H9 (cell line): ENCODE measurements at regions not wholly inside any gene's neighbourhood (a gene's known extent, or its start where the extent isn't known, plus 50 kb on each side); places are given as distances from the start of the nearest gene placed in this dataset.
A peak's percentile ranks its signal among the peaks of the same experiment; 100 is the strongest.

Experiments used
- DNase-seq: peaks from one replicate; pipeline ENCODE4 v3.0.0-alpha.2; 2017
- H2AFZ ChIP-seq: one replicate; pipeline ENCODE4 v1.6.1; 2013; ENCODE audit warnings: mild to moderate bottlenecking, low read length, control low read depth, moderate library complexity
- H2AK5ac ChIP-seq: 2 replicates; pipeline ENCODE4 v1.6.1; 2013; ENCODE audit warnings: low read length, control low read depth, mixed read lengths; ENCODE audit not compliant: insufficient read length
- H2BK120ac ChIP-seq: one replicate; pipeline ENCODE4 v1.6.1; 2013; ENCODE audit warnings: low read depth, mild to moderate bottlenecking, low read length, control low read depth, inconsistent platforms; ENCODE audit not compliant: poor library complexity, severe bottlenecking
- H2BK12ac ChIP-seq: 2 replicates; pipeline ENCODE4 v1.6.1; 2013; ENCODE audit warnings: low read length, control low read depth, mixed read lengths, low read depth; ENCODE audit not compliant: insufficient read length
- H2BK15ac ChIP-seq: 2 replicates; pipeline ENCODE4 v1.6.1; 2013; ENCODE audit warnings: low read depth, low read length, control low read depth
- H2BK20ac ChIP-seq: one replicate; pipeline ENCODE4 v1.6.1; 2013; ENCODE audit warnings: low read depth, mild to moderate bottlenecking, low read length, control low read depth, inconsistent platforms; ENCODE audit not compliant: poor library complexity, severe bottlenecking
- H2BK5ac ChIP-seq: 2 replicates; pipeline ENCODE4 v1.6.1; 2013; ENCODE audit warnings: low read length, control low read depth, mixed read lengths; ENCODE audit not compliant: insufficient read length
- H3K14ac ChIP-seq: 2 replicates; pipeline ENCODE4 v1.6.1; 2013; ENCODE audit warnings: low read length, control low read depth; ENCODE audit not compliant: insufficient read depth
- H3K18ac ChIP-seq: 2 replicates; pipeline ENCODE4 v1.6.1; 2013; ENCODE audit warnings: low read depth, mild to moderate bottlenecking, mixed read lengths, low read length, control low read depth; ENCODE audit not compliant: insufficient read length
- H3K23ac ChIP-seq: 2 replicates; pipeline ENCODE4 v1.6.1; 2013; ENCODE audit warnings: low read length, control low read depth, mixed read lengths, low read depth; ENCODE audit not compliant: insufficient read length
- H3K23me2 ChIP-seq: 2 replicates; pipeline ENCODE4 v1.6.1; 2013; ENCODE audit warnings: low read depth, mild to moderate bottlenecking, mixed read lengths, low read length, control low read depth; ENCODE audit not compliant: insufficient read length, poor library complexity, severe bottlenecking
- H3K27ac ChIP-seq: 2 replicates; pipeline ENCODE4 v1.5.1; 2013; ENCODE audit warnings: low read length, control low read depth, mixed read lengths, low read depth; ENCODE audit not compliant: insufficient read length
- H3K27me3 ChIP-seq: 2 replicates; pipeline ENCODE4 v1.6.1; 2013; ENCODE audit warnings: low read length, control low read depth, inconsistent platforms; ENCODE audit not compliant: insufficient read depth
- H3K4ac ChIP-seq: 2 replicates; pipeline ENCODE4 v1.6.1; 2013; ENCODE audit warnings: low read depth, mild to moderate bottlenecking, control low read depth, inconsistent platforms, low read length, moderate library complexity
- H3K4me1 ChIP-seq: 2 replicates; pipeline ENCODE4 v1.6.1; 2013; ENCODE audit warnings: low read length, control low read depth, inconsistent platforms; ENCODE audit not compliant: insufficient read depth
- H3K4me2 ChIP-seq: 2 replicates; pipeline ENCODE4 v1.6.1; 2013; ENCODE audit warnings: low read length, control low read depth, mixed read lengths; ENCODE audit not compliant: insufficient read length, insufficient read depth
- H3K56ac ChIP-seq: 2 replicates; pipeline ENCODE4 v1.6.1; 2013; ENCODE audit warnings: low read depth, mild to moderate bottlenecking, mixed read lengths, low read length, control low read depth; ENCODE audit not compliant: insufficient read length
- H3K79me1 ChIP-seq: 2 replicates; pipeline ENCODE4 v1.6.1; 2013; ENCODE audit warnings: low read depth, mild to moderate bottlenecking, moderate library complexity, low read length, control low read depth, inconsistent platforms; ENCODE audit not compliant: insufficient read depth, poor library complexity, severe bottlenecking
- H3K79me2 ChIP-seq: 2 replicates; pipeline ENCODE4 v1.6.1; 2013; ENCODE audit warnings: low read length, control low read depth, inconsistent platforms; ENCODE audit not compliant: insufficient read depth
- H3K9ac ChIP-seq: 2 replicates; pipeline ENCODE4 v1.6.1; 2013; ENCODE audit warnings: low read length, control low read depth, mixed read lengths; ENCODE audit not compliant: insufficient read length; ENCODE audit errors: extremely low read depth
- H3K9me3 ChIP-seq: one replicate; pipeline ENCODE4 v1.6.1; 2013; ENCODE audit warnings: low read depth, low read length, inconsistent platforms; ENCODE audit not compliant: control insufficient read depth
- H3T11ph ChIP-seq: one replicate; pipeline ENCODE4 v1.6.1; 2013; ENCODE audit warnings: mild to moderate bottlenecking, low read length, control low read depth, inconsistent platforms
- H4K20me1 ChIP-seq: one replicate; pipeline ENCODE4 v1.6.1; 2013; ENCODE audit not compliant: control insufficient read depth, insufficient read length, insufficient read depth
- H4K5ac ChIP-seq: 2 replicates; pipeline ENCODE4 v1.6.1; 2013; ENCODE audit warnings: low read depth, mild to moderate bottlenecking, mixed read lengths, low read length, control low read depth; ENCODE audit not compliant: insufficient read length
- H4K8ac ChIP-seq: replicated peaks from 2 replicates; pipeline ENCODE4 v1.6.1; 2013; ENCODE audit warnings: low read length, control low read depth, mixed read lengths, low read depth; ENCODE audit not compliant: insufficient read length
- H4K91ac ChIP-seq: 2 replicates; pipeline ENCODE4 v1.6.1; 2013; ENCODE audit warnings: low read depth, mild to moderate bottlenecking, moderate library complexity, mixed read lengths, low read length, control low read depth; ENCODE audit not compliant: insufficient read length
- H3K27ac Mint-ChIP-seq, 3 experiments: 2 replicates in 2 of 3; 3 replicates in 1 of 3; pipeline ENCODE4 v1.8.0; 2020 to 2021; ENCODE audit warnings: mixed read lengths in 3 of 3, mild to moderate bottlenecking in 1 of 3, moderate library complexity in 1 of 3
- H3K27me3 Mint-ChIP-seq: 2 replicates; pipeline ENCODE4 v1.8.0; 2021; ENCODE audit warnings: low read depth, mild to moderate bottlenecking, moderate library complexity, mixed read lengths
- H3K36me3 Mint-ChIP-seq, 3 experiments: 2 replicates in 2 of 3; 3 replicates in 1 of 3; pipeline ENCODE4 v1.8.0; 2020 to 2021; ENCODE audit warnings: low read depth in 3 of 3, mixed read lengths in 3 of 3; ENCODE audit not compliant: insufficient read depth in 1 of 3
- H3K4me1 Mint-ChIP-seq, 2 experiments: 2 replicates each; pipeline ENCODE4 v1.8.0; 2020; ENCODE audit warnings: mixed read lengths in 2 of 2
- H3K4me3 Mint-ChIP-seq, 2 experiments: 2 replicates in 1 of 2; 3 replicates in 1 of 2; pipeline ENCODE4 v1.8.0; 2020 to 2021; ENCODE audit warnings: mild to moderate bottlenecking in 2 of 2, mixed read lengths in 2 of 2, moderate library complexity in 1 of 2
- H3K9me3 Mint-ChIP-seq, 2 experiments: 2 replicates in 1 of 2; 3 replicates in 1 of 2; pipeline ENCODE4 v1.8.0; 2020; ENCODE audit warnings: mild to moderate bottlenecking in 2 of 2, mixed read lengths in 2 of 2, moderate library complexity in 1 of 2
- WGBS: extraction: QIAGEN DNeasy Blood & Tissue Kit; methylation state at CpG from one replicate; pipeline ENCODE4 v1.1.7; 2013; ENCODE audit warnings: missing lambda C conversion rate, low lambda C conversion rate, mixed read lengths; ENCODE audit not compliant: insufficient read length; ENCODE audit errors: extremely low coverage; 5-methylcytosine and 5-hydroxymethylcytosine counted together
- TF ChIP-seq, protein P1 (sequence below): fragments of 200-600 bp; sonication (generic); conservative IDR thresholded peaks from 3 replicates; pipeline ENCODE4 v1.8.0; 2021; ENCODE audit warnings: antibody characterized with exemption, mild to moderate bottlenecking

DNA sequence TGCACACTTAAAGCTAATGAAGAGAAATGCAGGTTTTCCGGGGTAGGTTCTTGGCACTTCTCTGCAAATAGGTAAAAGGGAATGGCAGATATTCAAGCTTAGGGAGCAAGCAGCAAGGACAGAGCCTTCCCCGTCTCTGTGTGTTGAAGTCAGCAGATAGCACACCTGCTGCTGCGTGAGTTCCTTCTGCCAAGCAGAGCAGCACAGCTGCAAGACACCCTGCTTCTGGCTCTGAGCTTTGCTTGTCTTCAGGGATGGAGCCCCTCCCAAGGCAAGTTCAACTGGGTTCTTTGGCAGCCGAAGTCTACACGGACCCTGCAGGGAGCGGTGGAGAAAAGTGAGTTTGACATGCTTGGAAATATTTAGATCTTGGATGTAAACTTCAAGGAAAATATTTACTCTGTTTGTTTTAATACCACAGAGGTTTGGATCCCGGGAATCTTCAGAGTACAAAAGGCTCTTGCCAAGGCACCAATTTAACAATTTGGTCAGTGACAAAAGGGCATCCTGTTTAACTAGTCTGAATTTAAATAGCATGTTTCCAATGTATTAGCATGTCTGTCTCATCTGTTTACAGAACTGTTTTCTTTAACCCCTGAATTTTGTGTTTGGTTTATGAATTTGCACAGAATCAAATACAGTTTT, 113.4 kb upstream of the KCNJ16 start:
- no peaks in the 10 kb centered on the region for H3K79me1 ChIP-seq
- peak overlapping the region in 1 of 2 experiments; percentile 62; a peak in 3 of 5 replicates for H3K4me3 Mint-ChIP-seq
- H4K91ac ChIP-seq: no peak overlapping the region
- H3K4me1 ChIP-seq: no peaks in the 10 kb centered on the region
- H3K9ac ChIP-seq: no peak overlapping the region
- no peaks in the 10 kb centered on the region for H3K9me3 ChIP-seq
- H3K79me2 ChIP-seq: no peaks in the 10 kb centered on the region
- H3K27me3 ChIP-seq: no peaks in the 10 kb centered on the region
- no peak overlapping the region for H2AFZ ChIP-seq
- no peak overlapping the region for H2BK12ac ChIP-seq
- H3T11ph ChIP-seq: no peak overlapping the region
- no peaks in the 10 kb centered on the region for H4K20me1 ChIP-seq
- H2BK20ac ChIP-seq: no peak overlapping the region
- H3K36me3 Mint-ChIP-seq: no peaks in the 10 kb centered on the region
- H3K4me2 ChIP-seq: no peak overlapping the region
- no peak overlapping the region for H3K23ac ChIP-seq
- DNase-seq: peak; percentile 73
- no peaks in the 10 kb centered on the region for H3K23me2 ChIP-seq
- H3K27me3 Mint-ChIP-seq: peaks cover 2% of the 10 kb centered on the region; the same call in 1 of the 2 replicates
- no peak overlapping the region for H3K27ac ChIP-seq
- H3K4ac ChIP-seq: no peak overlapping the region
- peak overlapping the region in 1 of 3 experiments; percentile 59; a peak in 1 of 7 replicates for H3K27ac Mint-ChIP-seq
- H4K8ac ChIP-seq: no peak overlapping the region
- H3K56ac ChIP-seq: no peak overlapping the region
- no peak overlapping the region for H4K5ac ChIP-seq
- H3K18ac ChIP-seq: no peak overlapping the region
- WGBS: no CpG with 5 or more reads among the region's 7 CpGs
- H3K9me3 Mint-ChIP-seq: no peaks in the 10 kb centered on the region
- no peak overlapping the region for H3K14ac ChIP-seq
- H2BK15ac ChIP-seq: no peak overlapping the region
- no peak overlapping the region for H2AK5ac ChIP-seq
- H2BK5ac ChIP-seq: no peak overlapping the region
- TF ChIP-seq, protein P1, sequence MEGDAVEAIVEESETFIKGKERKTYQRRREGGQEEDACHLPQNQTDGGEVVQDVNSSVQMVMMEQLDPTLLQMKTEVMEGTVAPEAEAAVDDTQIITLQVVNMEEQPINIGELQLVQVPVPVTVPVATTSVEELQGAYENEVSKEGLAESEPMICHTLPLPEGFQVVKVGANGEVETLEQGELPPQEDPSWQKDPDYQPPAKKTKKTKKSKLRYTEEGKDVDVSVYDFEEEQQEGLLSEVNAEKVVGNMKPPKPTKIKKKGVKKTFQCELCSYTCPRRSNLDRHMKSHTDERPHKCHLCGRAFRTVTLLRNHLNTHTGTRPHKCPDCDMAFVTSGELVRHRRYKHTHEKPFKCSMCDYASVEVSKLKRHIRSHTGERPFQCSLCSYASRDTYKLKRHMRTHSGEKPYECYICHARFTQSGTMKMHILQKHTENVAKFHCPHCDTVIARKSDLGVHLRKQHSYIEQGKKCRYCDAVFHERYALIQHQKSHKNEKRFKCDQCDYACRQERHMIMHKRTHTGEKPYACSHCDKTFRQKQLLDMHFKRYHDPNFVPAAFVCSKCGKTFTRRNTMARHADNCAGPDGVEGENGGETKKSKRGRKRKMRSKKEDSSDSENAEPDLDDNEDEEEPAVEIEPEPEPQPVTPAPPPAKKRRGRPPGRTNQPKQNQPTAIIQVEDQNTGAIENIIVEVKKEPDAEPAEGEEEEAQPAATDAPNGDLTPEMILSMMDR: no peak
- H3K4me1 Mint-ChIP-seq: peaks cover 17 to 18% of the 10 kb centered on the region in 2 experiments
- no peak overlapping the region for H2BK120ac ChIP-seq
